Epithelial cell of proximal tubule (primary cell): ENCODE measurements at regions not wholly inside any gene's neighbourhood (a gene's known extent, or its start where the extent isn't known, plus 50 kb on each side); places are given as distances from the start of the nearest gene placed in this dataset.
"Not testable (repeated sequence)": the region's sequence is repeated elsewhere in the genome, so short reads cannot be mapped to it uniquely, and the experiment has no call there.

Experiments used
- DNase-seq: peaks from one replicate; pipeline ENCODE4 v3.0.0-alpha.2; 2011; ENCODE audit warnings: low read depth
- H3K4me3 ChIP-seq: 2 replicates; pipeline ENCODE4 v1.5.1; 2011; ENCODE audit warnings: low read depth, mild to moderate bottlenecking, low read length

DNA sequence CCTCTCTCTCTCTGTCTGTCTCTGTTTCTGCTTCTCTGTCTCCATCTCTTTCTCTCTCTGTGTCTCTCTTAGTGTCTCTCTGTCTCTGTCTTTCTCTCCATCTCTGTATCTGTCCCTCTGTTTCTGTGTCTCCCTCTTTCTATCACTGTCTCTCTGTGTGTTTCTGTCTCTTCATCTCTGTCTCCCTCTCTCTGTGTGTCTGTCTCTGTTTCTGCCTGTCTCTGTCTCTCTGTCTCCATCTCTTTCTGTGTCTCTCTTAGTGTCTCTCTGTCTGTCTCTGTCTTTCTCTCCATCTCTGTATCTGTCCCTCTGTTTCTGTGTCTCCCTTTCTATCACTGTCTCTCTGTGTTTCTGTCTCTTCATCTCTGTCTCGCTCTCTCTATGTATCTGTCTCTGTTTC, 125.4 kb upstream of the TPTE start:
- DNase-seq, H3K4me3 ChIP-seq: not testable (repeated sequence)

DNA sequence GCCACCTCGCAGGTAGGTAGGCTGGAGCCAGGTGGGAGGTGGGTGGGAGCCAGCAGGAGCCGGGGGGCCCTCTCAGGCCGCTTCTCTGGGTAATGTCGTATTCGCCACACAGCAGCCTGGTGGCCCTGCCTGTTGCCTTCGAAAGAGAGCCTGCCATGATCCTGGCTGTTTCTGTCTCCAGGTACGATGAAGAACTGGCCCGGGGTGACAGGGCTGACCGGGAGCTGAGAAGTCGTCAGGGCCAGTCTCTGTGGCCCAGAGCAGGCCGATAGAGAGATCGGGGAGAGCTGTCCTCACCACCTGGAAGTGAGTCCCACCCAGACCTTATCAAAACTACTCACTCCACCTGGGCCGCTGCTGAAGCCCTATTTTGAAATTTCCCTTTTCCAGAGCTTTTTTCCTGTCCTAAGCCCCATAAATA, 123.9 kb upstream of the TPTE start:
- not testable (repeated sequence) for H3K4me3 ChIP-seq, DNase-seq

DNA sequence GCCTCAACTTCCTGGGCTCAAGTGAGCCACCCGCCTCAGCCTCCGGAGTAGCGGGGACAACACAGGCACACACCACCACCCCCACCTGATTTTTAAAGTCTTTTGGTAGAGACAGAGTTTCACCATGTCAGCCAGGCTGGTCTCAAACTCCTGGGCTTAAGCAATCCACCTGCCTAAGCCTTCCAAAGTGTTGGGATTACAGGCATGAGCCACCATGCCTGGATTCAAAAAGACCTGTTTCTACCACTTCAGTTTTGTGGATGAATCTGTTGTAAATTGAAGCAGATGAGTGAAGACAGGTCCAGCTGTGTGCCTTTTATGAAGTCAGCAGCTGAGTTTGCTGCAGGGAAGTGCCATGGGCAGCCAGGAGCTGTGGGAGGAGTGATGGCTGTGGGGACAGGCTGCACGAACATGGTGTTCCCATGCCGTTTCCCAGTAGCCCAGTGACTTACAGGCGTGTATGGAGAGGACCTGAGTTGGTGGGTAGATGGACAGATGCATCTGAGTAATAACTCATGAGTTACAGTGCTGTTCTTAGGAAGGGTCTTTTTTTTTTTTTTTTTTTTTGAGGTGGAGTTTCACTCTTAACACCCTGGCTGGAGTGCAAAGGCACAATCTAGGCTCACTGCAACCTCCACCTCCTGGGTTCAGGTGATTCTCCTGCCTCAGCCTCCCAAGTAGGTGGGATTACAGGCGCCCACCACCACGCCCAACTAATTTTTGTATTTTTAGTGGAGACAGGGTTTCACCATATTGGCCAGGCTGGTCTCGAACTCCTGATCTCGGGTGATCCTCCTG, 122.5 kb upstream of the TPTE start:
- not testable (repeated sequence) for DNase-seq, H3K4me3 ChIP-seq

DNA sequence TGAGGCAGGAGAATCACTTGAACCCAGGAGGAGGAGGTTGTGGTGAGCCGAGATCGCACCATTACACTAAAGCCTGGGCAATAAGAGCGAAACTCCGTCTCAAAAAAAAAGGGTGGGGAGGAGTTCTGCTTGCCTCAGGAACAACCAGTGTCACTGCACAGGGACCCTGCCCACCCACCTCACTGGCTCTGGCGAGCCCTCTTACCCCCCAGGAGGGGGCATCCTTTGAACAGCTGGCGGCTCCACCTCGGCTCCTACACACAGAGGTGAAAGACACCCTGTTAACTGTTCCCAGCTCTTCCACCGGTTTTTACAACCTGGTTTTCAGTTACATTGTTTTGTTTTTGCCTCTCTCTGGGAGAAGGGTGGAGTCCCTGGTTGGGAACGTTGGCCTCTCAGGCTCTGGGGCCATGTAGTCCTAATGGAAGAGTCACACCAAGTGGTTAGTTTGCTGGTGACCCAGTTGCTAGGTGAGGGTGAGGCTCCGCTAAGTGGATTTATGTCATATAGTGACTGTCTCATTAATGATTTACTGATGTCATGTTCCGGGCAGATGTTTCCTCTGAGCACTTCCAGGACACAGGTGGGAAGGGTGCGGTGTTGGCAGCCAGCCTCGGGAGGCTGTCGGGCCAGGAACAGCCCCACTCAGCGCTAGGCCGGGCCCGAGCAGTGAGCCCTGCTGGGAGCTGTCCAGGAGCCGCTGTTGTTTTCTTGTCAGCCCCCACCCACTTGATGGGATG, 120.6 kb upstream of the TPTE start:
- not testable (repeated sequence) for H3K4me3 ChIP-seq, DNase-seq

DNA sequence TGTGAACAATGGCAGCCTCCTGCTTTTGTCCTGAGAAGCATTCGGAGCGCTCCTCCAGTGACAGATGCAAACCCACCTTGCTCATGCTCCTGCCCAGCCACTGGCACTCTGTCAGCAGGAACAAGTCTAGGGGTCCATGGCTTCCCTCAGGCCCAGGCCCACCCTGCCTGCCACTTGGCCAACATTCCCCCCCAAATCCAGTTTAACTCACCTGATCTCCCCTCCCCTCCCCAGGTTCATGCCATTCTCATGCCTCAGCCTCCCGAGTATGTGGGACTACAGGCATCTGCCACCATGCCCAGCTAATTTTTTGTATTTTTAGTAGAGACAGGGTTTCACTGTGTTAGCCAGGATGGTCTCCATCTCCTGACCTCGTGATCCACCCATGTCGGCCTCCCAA, 118.9 kb upstream of the TPTE start:
- not testable (repeated sequence) for H3K4me3 ChIP-seq, DNase-seq

DNA sequence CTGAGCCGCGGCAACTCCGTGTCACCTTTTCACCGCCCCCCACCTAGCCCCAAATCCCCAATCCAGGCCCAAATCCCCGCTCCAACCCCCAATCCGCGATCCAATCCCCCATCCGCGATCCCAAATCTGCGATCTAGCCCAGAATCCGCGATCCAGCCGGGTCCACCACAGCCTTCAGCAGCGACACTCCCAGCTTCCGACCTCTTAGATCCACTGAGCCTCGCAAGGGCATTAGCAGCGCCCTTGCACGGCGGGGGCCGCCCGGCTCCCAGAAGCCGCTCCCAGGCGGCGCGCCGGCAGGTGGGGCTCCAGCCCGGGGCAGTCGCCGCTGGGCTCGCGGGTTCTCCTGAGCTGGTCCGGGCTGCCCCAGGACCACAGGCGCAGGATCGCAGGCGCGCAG, 116.1 kb upstream of the TPTE start:
- not testable (repeated sequence) for DNase-seq, H3K4me3 ChIP-seq

DNA sequence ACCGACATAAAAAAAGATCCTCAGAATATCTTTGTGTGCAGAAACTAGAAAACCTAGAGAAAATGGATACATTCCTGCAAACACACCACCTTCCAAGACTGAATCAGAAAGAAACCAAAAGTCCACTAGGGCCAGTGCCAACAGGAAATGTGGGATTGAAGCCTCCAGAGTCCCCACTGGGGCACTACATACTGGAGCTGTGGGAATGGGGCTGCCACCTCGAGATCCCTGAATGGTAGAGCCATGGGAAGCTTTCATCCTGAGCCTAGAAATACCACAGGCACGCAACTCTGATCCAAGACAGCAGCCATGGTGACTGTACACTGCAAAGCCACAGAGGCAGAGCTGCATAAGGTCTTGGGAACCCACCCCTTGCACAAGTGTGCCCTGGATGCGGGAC, 111.6 kb upstream of the TPTE start:
- DNase-seq, H3K4me3 ChIP-seq: not testable (repeated sequence)

DNA sequence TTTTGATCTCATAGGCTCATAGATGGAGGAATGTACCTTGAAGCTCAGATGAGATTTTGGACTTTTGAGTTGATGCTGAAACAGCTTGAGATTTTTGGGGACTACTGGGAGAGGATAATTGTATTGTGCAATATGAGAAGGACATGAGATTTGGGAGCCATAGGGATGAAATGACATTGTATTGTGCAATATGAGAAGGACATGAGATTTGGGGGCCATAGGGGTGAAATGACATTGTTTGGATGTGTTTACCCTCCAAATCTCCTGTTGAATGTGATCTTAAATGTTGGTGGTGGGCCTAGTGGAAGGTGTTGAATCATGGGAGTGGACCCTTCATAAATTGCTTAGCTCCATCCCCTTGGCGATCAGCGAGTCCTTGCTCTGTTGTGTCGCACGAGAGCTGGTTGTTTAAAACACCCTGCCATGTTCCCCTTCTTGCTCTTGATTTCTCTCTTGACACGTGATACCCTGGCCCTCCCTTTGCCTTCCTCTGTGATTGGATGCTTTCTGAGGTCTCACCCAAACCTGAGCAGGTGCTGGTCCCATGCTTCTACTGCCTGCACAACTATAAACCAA, 110.9 kb upstream of the TPTE start:
- not testable (repeated sequence) for DNase-seq, H3K4me3 ChIP-seq

DNA sequence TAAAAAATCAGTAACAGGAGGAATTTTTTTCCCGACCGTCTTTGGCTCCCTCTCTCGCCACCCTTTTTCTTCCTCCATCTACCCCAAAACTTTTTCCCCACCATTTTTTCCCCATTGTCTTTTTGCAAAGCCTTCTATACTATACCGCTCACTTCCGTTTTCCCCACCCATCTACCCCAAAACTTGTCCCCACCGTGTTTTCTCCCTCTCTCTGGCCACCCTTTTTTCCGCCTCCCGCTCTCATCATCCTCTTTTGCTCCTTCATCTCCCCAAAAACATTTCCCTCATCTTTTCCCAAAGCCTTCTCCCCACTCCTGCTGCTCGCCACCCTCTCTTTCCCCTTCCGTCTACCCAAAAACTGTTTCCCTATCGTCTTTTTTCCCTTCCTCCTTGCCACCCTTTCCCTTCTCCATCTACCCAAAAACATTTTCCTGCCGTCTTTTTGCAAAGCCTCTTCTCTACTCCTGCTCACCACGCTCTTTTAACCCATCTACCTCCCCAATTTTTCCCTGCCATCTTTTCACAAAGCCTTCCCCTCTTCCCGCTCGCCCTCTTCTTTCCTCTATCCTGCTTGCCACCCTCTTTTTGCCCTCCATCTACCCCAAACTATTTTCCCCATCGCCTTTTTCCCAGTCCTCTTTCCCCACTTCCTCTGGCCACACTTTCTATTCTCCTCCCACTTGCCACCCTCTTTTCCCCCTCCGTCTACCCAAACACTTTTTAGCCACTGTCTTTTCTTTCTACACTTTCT, 109.4 kb upstream of the TPTE start:
- not testable (repeated sequence) for H3K4me3 ChIP-seq, DNase-seq

DNA sequence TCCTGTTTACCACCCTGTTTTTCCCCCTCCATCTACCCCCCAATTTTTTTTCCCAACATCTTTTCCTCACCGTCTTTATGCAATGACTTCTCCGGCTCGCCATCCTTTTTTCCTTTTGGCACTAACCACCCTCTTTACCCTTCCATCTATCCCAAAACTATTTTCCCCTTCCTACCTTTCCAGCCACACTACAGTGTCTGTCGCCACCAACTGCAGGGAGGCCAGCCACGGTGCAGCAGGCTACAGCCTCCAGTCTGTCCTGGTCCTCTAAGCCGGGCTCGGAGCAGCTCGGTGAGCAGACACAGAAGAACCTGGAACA, 108.5 kb upstream of the TPTE start:
- not testable (repeated sequence) for H3K4me3 ChIP-seq, DNase-seq

DNA sequence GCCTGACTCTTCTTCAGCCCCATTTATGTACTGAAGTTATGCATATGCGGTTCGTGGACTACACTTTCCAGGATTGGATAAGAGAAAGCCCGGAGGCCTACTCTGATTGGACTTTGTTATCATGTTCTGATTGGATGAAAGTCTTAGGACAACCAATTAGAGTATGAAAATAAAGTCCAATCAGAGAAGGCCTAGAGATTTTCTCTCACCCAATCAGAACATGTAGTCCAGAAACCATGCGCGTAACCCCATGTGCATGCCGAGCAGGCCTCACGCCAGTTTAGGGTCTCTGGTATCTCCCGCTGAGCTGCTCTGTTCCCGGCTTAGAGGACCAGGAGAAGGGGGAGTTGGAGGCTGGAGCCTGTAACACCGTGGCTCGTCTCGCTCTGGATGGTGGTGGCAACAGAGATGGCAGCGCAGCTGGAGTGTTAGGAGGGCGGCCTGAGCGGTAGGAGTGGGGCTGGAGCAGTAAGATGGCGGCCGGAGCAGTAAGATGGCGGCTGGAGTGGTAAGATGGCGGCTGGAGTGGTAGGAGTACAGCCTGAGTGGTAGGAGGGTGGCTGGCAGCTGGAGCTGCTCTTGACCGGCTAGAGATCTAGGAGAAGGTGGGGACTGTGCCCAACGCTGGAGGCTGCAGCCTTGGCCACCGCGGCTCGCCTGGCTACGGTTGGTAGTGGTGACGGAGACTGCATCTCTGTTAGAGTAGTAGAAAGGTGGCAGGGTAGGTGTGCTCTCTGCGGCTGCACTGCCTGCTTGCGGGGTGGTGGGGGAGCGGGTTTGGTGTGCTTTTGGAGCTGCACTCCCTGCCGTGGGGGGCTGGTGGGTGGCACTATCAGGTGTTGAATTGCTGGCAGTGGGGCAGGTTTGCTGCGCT, 107.9 kb upstream of the TPTE start:
- H3K4me3 ChIP-seq, DNase-seq: not testable (repeated sequence)

DNA sequence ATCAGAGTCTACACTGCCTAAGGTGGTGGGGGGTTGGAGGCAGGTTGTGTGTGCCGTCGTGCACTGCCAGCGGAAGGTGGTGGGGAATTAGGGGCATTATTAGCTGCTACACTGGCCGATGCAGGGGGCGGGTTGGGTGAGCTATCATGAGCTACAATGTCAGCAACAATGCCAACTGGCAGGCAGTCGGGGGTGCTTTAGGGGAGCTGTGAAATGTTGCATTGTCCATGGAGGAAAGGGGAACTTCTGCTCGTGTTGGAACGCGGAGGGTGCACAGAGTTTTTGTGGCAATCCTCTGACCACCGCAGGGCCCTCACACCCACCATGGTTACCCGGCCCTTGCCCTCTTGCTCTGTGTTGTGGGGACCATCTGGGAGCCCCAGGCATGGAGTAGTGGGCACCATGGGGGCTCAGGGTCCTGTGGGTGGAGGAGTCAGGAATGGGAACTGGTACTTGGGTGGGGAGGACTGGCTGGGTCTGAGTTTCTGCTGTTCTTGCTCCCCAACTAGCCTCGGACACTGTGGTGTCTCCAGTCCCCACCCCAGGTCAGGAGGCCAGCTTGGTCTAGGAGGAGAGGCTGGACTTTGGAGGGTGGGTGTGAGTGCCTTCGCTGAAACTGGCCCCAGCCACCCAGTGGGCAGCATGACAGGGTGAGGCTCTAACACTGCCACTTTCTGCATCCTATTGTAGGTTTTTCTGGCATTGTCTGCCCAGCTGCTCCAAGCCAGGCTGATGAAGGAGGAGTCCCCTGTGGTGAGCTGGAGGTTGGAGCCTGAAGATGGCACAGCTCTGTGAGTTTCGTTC, 107.1 kb upstream of the TPTE start:
- not testable (repeated sequence) for H3K4me3 ChIP-seq, DNase-seq

DNA sequence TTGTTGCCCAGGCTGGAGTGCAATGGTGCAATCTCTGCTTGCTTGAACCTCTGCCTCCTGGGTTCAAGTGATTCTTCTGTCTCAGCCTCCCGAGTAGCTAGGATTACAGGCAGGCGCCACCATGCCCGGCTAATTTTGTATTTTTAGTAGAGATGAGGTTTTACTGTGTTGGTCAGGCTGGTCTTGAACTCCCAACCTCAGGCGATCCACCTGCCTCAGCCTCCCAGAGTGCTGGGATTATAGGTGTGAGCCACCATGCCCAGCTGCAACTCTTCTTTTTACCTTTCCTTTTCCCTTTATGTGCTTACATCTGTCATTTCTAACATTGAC, 106.5 kb upstream of the TPTE start:
- not testable (repeated sequence) for H3K4me3 ChIP-seq, DNase-seq

DNA sequence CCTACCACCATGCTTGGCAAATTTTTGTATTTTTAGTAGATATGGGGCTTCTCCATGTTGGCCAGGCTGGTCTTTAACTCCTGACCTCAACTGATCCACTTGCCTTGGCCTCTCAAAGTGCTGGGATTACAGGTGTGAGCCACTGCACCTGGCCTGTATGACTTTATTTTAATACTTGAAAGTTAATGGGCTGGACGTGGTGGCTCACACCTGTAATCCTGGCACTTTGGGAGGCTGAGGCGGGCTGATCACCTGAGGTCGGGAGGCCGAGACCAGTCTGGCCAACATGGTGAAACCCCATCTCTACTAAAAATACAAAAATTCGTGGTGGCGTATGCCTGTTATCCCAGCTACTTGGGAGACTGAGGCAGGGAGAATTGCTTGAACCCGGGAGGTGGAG, 105.9 kb upstream of the TPTE start:
- DNase-seq, H3K4me3 ChIP-seq: not testable (repeated sequence)

DNA sequence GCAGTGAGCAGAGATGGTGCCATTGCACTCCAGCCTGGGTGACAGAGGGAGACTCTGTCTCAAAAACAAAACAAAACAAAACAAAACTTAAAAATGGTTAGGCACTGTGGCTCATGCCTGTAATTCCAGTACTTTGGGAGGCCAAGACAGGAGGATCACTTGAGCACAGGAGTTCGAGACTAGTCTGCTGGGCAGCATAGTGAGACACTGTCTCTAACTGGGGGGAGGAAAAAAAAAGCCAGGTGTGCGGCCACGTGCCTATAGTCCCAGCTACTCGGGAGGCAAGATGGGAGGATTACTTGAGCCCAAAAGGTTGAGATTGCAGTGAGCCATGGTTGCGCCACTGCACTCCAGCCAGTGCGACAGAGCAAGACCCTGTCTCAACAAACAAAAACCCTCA, 105.5 kb upstream of the TPTE start:
- not testable (repeated sequence) for H3K4me3 ChIP-seq, DNase-seq

DNA sequence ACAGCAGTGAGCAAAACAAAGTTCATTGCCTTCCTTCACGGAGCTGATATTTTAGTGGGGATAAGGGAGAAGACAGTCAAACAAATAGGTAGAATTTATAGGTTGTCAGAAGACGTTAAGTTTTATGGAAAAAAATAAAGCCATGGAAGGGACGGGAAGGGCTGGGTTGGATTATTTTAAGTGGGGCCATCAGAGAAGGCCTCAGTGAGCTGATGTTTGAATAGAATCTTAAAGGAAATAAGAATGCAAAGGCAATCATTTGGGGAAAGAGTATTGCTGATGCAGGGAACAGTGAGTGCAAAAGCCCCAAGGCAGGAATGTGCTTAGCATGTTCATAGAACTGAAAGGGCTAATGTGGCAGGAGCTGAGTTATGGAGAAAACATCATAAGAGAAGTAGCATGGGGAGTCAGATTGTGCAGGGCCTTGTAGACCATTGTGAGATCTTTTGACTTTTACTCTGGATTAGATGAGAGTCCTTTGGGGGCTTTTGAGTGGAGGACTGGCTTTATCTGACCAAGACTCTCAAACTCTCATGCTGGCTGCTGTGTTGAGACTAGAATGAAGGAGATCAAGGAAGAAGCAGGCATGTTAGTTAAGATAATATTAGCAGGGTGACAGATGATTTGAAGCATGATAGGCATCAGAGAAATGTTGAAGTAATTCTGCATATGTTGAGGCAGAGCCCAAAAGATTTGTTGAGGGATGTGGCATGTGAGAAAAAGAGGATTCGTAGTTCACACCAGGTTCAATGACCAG, 104.5 kb upstream of the TPTE start:
- DNase-seq, H3K4me3 ChIP-seq: not testable (repeated sequence)

DNA sequence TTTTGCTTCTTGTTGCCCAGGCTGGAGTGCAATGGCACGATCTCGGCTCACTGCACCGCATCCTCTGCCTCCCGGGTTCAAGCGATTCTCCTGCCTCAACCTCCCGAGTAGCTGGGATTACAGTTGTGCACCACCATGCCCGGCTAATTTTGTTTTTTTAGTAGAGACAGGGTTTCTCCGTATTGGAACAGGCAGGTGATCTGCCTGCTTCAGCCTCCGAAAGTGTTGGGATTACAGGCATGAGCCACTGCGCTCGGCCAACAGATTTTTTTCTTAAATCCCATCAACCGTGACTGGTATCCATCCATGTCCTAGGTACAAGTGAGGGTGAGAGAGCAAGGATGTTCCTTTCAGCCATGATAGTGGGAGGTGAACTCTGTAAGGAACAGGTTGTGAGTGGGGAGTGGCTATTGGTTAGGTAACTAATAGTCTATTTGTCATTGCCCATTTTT, 103.8 kb upstream of the TPTE start:
- not testable (repeated sequence) for H3K4me3 ChIP-seq, DNase-seq
